ENCODE measurements at regions not wholly inside any gene's neighbourhood (a gene's known extent, or its start where the extent isn't known, plus 50 kb on each side); places are given as distances from the start of the nearest gene placed in this dataset.

DNA sequence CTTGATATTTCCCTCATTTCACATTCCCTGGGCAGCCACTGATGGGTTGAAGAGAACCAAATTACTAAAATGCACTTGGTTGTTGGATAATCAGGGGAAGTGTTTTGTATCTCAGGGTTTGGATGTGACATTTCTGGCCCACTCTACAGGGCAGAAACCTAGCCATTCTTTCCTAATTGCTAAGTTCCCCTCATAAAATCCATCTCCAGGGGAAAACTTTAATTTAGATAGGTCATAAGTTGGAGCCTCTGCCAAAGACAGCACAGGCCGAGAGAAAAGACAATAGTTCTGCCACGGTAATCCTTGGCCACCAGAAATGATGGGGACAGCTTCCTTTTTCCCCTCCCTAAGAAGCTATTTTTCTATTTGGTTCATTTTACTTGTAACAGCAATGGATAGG is 192.7 kb upstream of the C1QTNF7 start:
- TF ChIP-seq, protein P1, sequence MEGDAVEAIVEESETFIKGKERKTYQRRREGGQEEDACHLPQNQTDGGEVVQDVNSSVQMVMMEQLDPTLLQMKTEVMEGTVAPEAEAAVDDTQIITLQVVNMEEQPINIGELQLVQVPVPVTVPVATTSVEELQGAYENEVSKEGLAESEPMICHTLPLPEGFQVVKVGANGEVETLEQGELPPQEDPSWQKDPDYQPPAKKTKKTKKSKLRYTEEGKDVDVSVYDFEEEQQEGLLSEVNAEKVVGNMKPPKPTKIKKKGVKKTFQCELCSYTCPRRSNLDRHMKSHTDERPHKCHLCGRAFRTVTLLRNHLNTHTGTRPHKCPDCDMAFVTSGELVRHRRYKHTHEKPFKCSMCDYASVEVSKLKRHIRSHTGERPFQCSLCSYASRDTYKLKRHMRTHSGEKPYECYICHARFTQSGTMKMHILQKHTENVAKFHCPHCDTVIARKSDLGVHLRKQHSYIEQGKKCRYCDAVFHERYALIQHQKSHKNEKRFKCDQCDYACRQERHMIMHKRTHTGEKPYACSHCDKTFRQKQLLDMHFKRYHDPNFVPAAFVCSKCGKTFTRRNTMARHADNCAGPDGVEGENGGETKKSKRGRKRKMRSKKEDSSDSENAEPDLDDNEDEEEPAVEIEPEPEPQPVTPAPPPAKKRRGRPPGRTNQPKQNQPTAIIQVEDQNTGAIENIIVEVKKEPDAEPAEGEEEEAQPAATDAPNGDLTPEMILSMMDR (conservative IDR thresholded peaks at IDR 0.05; ENCODE audit: low read length), result no peak
- TF ChIP-seq EZH2phosphoT487 (IDR thresholded peaks at IDR 0.05; ENCODE audit: borderline replicate concordance, low read depth, low read length), result no peak

All from OCI-LY7 (cell line).